HG03175 (cell line): ENCODE measurements at regions not wholly inside any gene's neighbourhood (a gene's known extent, or its start where the extent isn't known, plus 50 kb on each side); places are given as distances from the start of the nearest gene placed in this dataset.
"Not testable (repeated sequence)": the region's sequence is repeated elsewhere in the genome, so short reads cannot be mapped to it uniquely, and the experiment has no call there.

Experiments used
- ATAC-seq: cut with Tn5 transposase; IDR thresholded peaks from one replicate; pipeline ENCODE4 v1.9.1; 2021; ENCODE audit warnings: mild to moderate bottlenecking, moderate library complexity; ENCODE audit not compliant: unreplicated experiment

- no peak for ATAC-seq
Observed at GRCh38 chr7:8314566-8314965, 52.6 kb upstream of the ICA1 start.

- ATAC-seq, result no peak
Observed at GRCh38 chr7:8319115-8319514, 57.1 kb upstream of the ICA1 start.

GRCh38 chr7:8320174-8320573 is 58.2 kb upstream of the ICA1 start:
- ATAC-seq, result no peak

GRCh38 chr7:8321312-8321711 is 59.3 kb upstream of the ICA1 start:
- no peak for ATAC-seq

- ATAC-seq, result no peak
Observed at GRCh38 chr7:8322667-8323066, 60.7 kb upstream of the ICA1 start.

GRCh38 chr7:8325067-8325466 is 63.1 kb upstream of the ICA1 start:
- no peak for ATAC-seq

GRCh38 chr7:8327199-8327598 is 65.2 kb upstream of the ICA1 start:
- no peak for ATAC-seq

- no peak for ATAC-seq
Observed at GRCh38 chr7:8338206-8338605, 76.2 kb upstream of the ICA1 start.

- no peak for ATAC-seq
Observed at GRCh38 chr7:8343556-8343955, 81.6 kb upstream of the ICA1 start.

GRCh38 chr7:8347395-8347794 is 85.4 kb upstream of the ICA1 start:
- ATAC-seq, result not testable (repeated sequence)

GRCh38 chr7:8351654-8352053 is 81.8 kb upstream of the NXPH1 start:
- not testable (repeated sequence) for ATAC-seq

GRCh38 chr7:8353991-8354390 is 79.4 kb upstream of the NXPH1 start:
- ATAC-seq, result no peak

- ATAC-seq, result no peak
Observed at GRCh38 chr7:8354503-8354902, 78.9 kb upstream of the NXPH1 start.

- no peak for ATAC-seq
Observed at GRCh38 chr7:8356071-8356470, 77.3 kb upstream of the NXPH1 start.

- ATAC-seq, result no peak
Observed at GRCh38 chr7:8357536-8357935, 75.9 kb upstream of the NXPH1 start.

- ATAC-seq, result no peak
Observed at GRCh38 chr7:8360564-8361153, 72.8 kb upstream of the NXPH1 start.

- no peak for ATAC-seq
Observed at GRCh38 chr7:8362723-8363369, 70.6 kb upstream of the NXPH1 start.

- no peak for ATAC-seq
Observed at GRCh38 chr7:8363407-8364015, 69.9 kb upstream of the NXPH1 start.

- ATAC-seq, result peak; percentile 63
Observed at GRCh38 chr7:8365499-8366110, 67.8 kb upstream of the NXPH1 start.

- not testable (repeated sequence) for ATAC-seq
Observed at GRCh38 chr7:8368007-8368406, 65.4 kb upstream of the NXPH1 start.

- no peak for ATAC-seq
Observed at GRCh38 chr7:8371742-8372141, 61.7 kb upstream of the NXPH1 start.

- ATAC-seq, result no peak
Observed at GRCh38 chr7:8373851-8374250, 59.6 kb upstream of the NXPH1 start.
